ENCODE measurements at regions not wholly inside any gene's neighbourhood (a gene's known extent, or its start where the extent isn't known, plus 50 kb on each side); places are given as distances from the start of the nearest gene placed in this dataset.

DNA sequence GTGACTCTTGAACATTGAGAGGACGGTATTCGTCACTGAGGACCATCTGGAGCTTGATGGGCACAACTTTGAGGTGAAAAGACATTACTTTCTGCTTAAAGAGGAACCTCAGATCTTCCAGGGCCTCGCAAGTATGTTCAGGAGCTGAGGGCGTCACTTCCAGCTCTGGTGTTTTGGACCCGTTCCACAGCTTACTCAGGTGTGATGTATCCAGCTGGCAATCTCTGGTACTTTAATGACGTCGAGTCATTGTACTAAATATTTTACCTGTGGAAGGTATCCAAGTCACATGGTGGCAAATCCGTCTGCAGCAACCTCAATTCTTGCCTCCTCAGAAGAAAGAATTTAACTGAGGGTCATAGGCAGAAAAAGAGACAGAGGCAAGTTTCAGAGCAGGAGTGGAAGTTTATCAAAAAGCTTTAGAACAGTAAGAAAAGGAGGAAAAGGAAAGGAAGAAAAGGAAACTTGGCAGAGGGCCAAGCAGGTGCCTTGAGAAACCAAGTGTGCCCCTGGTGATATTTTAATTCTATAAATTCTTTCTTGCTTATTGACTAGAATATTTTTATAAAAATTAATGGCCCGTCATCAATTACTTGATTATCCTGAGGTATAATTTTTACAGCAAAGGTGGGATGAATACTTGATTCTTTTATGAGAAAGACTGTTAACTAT, 250.6 kb downstream of the AEBP2 start:
- DNase-seq: no peak
- Mint-ChIP-seq H3K27me3 (no peaks in the 10 kb centered on the region), H3K27ac (no peak overlapping the region), H3K9me3 (no peaks in the 10 kb centered on the region), H3K4me1 (ENCODE audit: low read depth in 2 of 2) (peaks cover 0 to 3% of the 10 kb centered on the region in 2 donors), H3K4me3 (no peak overlapping the region), H3K36me3 (ENCODE audit: insufficient read depth) (no peaks in the 10 kb centered on the region)
- ATAC-seq (replicated peaks): no peak

DNA sequence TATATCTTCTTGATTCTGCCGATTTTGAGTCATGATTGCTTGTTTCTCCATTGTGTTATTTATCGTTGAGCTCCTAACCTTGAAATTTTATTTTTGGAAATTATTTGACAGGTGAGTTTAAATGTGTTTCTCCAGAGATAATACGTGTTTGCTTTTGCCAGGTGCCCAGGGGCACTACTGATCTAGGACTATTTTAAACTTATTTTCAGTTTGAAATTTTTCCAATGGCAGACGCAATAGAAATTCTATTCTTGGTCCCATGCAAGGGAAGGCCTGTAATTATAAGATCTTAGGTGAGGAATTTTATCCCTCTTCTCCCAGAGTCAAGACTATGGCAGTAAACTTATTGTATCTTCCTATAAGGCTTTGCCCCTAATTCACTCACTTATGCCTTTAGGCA, 252.8 kb downstream of the AEBP2 start:
- H3K27me3 Mint-ChIP-seq: no peaks in the 10 kb centered on the region
- no peak overlapping the region for H3K27ac Mint-ChIP-seq
- H3K36me3 Mint-ChIP-seq (ENCODE audit: insufficient read depth): no peaks in the 10 kb centered on the region
- no peak overlapping the region for H3K4me3 Mint-ChIP-seq
- DNase-seq: no peak
- ATAC-seq (replicated peaks): no peak
- no peaks in the 10 kb centered on the region for H3K9me3 Mint-ChIP-seq
- peaks cover 0 to 3% of the 10 kb centered on the region in 2 donors for H3K4me1 Mint-ChIP-seq (ENCODE audit: low read depth in 2 of 2)

DNA sequence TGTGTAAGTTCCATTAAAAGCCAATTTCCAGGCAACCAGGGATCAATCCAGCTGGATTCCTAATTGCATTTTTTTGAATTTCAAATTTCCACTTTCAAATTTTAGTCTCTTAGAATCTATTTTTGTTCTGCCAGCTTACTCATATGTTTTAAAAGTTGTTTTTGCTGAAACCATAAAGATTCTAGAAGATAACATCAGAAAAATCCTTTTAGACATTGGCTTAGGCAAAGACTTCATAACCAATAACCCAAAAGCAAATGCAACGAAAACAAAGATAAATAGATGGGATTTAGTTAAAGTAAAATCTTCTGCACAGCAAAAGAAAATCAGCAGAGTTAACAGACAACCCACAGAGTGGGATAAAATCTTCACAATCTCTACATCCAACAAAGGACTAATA, 253.3 kb downstream of the AEBP2 start:
- ATAC-seq (replicated peaks): no peak
- Mint-ChIP-seq H3K4me1 (ENCODE audit: low read depth in 2 of 2) (peaks cover 0 to 3% of the 10 kb centered on the region in 2 donors), H3K27me3 (no peaks in the 10 kb centered on the region), H3K36me3 (ENCODE audit: insufficient read depth) (no peaks in the 10 kb centered on the region), H3K9me3 (no peaks in the 10 kb centered on the region), H3K27ac (no peak overlapping the region), H3K4me3 (no peak overlapping the region)
- DNase-seq: no peak

DNA sequence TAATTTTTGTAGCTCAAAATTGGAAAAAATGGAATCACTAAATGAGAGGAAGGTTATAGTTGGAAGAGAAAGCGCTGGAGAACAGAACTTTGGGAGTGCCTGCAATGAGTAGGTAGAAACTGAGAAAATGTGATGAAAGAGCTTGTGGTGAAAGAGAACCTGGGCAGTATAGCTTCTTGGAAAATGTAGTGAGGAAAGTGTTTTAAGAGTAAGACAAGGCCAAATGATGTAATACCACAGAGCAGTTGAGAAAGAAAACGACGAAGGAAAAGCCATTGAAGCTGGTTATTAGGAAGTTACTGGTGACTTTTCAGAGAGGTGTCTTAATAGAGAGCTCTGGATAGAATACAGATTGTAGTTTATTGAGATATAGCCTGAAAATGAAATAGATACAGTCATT, 255.3 kb downstream of the AEBP2 start:
- Mint-ChIP-seq H3K36me3 (ENCODE audit: insufficient read depth) (no peaks in the 10 kb centered on the region), H3K27me3 (no peaks in the 10 kb centered on the region), H3K4me3 (no peak overlapping the region), H3K4me1 (ENCODE audit: low read depth in 2 of 2) (peaks cover 0 to 3% of the 10 kb centered on the region in 2 donors), H3K27ac (no peak overlapping the region), H3K9me3 (no peaks in the 10 kb centered on the region)
- no peak for DNase-seq
- ATAC-seq (replicated peaks): no peak

DNA sequence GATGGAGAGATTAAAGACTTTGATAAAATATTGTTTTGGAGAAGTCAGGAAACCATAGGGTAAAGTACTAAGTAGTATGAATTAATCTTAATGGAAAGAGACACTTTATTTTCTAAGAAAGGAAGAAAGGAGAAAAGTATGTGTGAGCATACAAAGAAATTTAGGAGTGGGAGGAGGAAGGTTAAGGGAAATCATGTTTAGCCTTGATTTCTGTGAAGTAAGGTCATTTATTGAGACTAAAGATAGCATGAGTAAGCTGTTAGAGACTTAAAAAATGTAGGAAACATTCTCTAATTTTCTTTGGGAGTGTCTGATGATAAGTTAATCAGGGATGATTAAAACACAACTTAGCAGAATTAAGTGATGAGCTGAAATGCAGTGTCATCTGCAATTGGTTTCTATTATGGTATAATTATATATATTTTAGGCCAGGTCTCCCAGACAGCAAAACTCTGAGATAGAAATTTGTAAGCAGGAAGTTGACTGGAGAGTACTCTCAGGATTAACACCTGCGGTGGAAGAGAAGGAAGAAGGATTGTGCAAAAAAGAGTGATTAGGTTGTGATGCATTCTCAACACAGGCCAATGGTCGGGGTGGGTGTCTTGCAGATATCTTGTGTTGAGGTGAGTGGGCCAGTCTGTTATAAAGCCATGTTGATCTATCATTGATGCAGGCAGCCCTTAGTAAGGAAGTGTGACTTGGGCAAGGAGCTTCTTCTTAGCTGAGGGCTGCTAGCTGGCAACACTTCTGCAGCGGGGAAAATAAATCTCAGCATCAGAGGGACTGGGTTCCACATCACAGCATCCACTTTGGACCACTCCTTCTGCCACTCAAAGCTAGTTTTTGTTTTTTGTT, 256.2 kb downstream of the AEBP2 start:
- DNase-seq (no peak), ATAC-seq (replicated peaks) (no peak)
- Mint-ChIP-seq H3K4me1 (ENCODE audit: low read depth in 2 of 2) (peaks cover 0 to 3% of the 10 kb centered on the region in 2 donors), H3K4me3 (no peak overlapping the region), H3K9me3 (no peaks in the 10 kb centered on the region), H3K36me3 (ENCODE audit: insufficient read depth) (no peaks in the 10 kb centered on the region), H3K27me3 (no peaks in the 10 kb centered on the region), H3K27ac (no peak overlapping the region)

DNA sequence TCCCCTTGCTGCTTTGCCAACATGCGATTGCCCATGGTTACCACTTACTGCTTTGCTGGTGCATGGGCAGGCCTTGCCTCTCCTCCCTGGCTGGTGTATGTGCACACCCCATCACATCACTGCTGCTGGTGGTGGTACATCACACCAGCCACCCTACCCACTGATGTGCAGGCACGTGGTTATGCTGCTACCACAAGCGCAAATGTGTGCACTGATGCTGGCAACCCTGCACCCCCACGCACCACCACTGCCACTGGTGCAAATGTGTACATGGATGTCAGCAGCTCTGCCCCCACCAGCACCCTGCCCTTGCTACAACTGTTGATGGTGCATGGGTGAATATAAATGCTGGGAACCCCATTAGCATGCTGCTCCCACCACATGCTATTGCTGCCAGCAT, 261.7 kb downstream of the AEBP2 start:
- ATAC-seq (replicated peaks) (no peak), DNase-seq (no peak)
- peaks cover 0 to 2% of the 10 kb centered on the region in 2 donors for H3K4me1 Mint-ChIP-seq (ENCODE audit: low read depth in 2 of 2)
- H3K4me3 Mint-ChIP-seq: no peak overlapping the region
- no peak overlapping the region for H3K27ac Mint-ChIP-seq
- peaks cover 4 to 9% of the 10 kb centered on the region in 2 donors for H3K9me3 Mint-ChIP-seq
- H3K36me3 Mint-ChIP-seq (ENCODE audit: insufficient read depth): no peaks in the 10 kb centered on the region
- no peaks in the 10 kb centered on the region for H3K27me3 Mint-ChIP-seq

DNA sequence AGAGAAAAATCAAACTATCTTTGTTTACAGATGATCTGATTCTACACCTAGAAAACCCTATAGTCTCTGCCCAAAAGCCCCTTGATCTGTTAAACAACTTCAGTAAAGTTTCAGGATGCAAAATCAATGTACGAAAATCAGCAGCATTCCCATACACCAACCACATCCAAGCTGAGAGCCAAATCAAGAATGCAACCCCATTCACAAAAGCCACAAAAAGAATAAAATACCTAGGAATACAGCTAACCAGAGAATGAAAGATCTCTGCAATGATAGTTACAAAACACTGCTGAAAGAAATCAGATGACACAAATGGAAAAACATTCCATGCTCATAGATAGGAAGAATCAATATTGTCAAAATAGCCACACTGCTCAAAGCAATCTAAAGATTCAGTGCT, 265.7 kb downstream of the AEBP2 start:
- DNase-seq (no peak), ATAC-seq (replicated peaks) (no peak)
- Mint-ChIP-seq H3K4me1 (ENCODE audit: low read depth in 2 of 2) (peaks cover 0 to 2% of the 10 kb centered on the region in 2 donors), H3K27ac (no peak overlapping the region), H3K27me3 (no peaks in the 10 kb centered on the region), H3K9me3 (peaks cover 8 to 18% of the 10 kb centered on the region in 2 donors), H3K4me3 (no peak overlapping the region), H3K36me3 (ENCODE audit: insufficient read depth) (no peaks in the 10 kb centered on the region)

DNA sequence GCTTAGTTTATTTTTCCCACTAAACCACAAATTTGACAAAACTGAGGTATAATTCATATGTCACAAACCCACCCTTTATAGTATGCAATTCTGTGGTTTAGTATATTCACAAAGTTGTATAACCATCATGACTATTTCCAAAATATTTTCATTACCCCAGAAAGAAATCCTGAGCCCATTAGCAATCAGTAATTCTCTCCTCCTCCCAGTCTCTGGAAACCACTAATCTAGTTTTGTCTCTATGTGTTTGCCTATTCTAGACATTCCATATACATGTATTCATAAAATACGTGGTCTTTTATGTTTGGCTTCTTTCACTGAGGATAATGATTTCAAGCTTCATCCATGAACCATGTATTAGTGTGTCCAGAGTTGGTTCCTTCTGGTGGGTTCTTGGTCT, 267.6 kb downstream of the AEBP2 start:
- DNase-seq: no peak
- Mint-ChIP-seq H3K4me1 (ENCODE audit: low read depth in 2 of 2) (no peaks in the 10 kb centered on the region), H3K36me3 (ENCODE audit: insufficient read depth) (no peaks in the 10 kb centered on the region), H3K27ac (no peak overlapping the region), H3K9me3 (peaks cover 8 to 13% of the 10 kb centered on the region in 2 donors), H3K4me3 (no peak overlapping the region), H3K27me3 (no peaks in the 10 kb centered on the region)
- no peak for ATAC-seq (replicated peaks)

DNA sequence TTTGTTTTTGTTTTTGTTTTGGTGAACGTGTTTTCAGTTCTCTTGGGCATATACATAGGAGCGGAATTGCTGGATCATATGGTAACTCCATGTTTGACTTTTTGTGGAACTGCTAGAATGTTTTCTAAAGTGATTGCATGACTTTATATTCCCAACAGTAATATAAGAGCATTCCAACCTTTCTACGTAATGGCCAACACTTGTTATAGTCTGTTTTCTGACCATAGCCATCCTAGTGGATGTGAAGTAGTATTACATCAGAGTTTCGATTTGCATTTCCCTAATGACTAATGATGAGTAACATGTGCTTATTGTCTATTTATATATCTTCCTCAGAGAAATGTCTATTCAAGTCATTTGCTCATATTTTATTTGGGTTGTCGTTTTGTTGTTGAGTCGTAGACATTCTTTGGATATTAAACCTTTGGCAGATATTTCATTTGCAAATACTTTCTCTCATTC, 268.7 kb downstream of the AEBP2 start:
- Mint-ChIP-seq H3K9me3 (peaks cover 8 to 10% of the 10 kb centered on the region in 2 donors), H3K27me3 (no peaks in the 10 kb centered on the region), H3K4me3 (no peak overlapping the region), H3K4me1 (ENCODE audit: low read depth in 2 of 2) (no peaks in the 10 kb centered on the region), H3K27ac (no peak overlapping the region), H3K36me3 (ENCODE audit: insufficient read depth) (no peaks in the 10 kb centered on the region)
- DNase-seq (no peak), ATAC-seq (replicated peaks) (no peak)

DNA sequence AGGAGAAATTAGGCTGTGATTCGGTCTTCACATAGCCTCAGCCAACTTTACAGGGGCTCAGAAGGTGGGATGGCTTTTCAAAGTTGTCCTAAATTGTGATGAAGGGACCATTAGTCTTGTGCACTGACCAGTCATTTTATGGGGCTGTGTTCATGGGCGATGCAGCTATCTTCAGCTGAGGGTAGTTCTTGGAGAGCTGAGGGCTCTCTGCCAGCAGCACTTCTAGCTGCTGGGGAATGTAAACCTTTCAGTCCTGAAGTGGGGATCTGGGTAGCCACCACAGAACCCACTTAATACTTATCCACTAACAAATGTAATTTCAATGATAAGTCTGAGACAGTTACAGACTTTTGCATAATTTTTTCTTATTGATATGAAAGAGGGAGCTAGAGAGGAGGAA, 270.6 kb downstream of the AEBP2 start:
- DNase-seq (no peak), ATAC-seq (replicated peaks) (no peak)
- Mint-ChIP-seq H3K4me1 (ENCODE audit: low read depth in 2 of 2) (no peaks in the 10 kb centered on the region), H3K4me3 (no peak overlapping the region), H3K27ac (no peak overlapping the region), H3K36me3 (ENCODE audit: insufficient read depth) (no peaks in the 10 kb centered on the region), H3K9me3 (peaks cover 4 to 10% of the 10 kb centered on the region in 2 donors), H3K27me3 (no peaks in the 10 kb centered on the region)

DNA sequence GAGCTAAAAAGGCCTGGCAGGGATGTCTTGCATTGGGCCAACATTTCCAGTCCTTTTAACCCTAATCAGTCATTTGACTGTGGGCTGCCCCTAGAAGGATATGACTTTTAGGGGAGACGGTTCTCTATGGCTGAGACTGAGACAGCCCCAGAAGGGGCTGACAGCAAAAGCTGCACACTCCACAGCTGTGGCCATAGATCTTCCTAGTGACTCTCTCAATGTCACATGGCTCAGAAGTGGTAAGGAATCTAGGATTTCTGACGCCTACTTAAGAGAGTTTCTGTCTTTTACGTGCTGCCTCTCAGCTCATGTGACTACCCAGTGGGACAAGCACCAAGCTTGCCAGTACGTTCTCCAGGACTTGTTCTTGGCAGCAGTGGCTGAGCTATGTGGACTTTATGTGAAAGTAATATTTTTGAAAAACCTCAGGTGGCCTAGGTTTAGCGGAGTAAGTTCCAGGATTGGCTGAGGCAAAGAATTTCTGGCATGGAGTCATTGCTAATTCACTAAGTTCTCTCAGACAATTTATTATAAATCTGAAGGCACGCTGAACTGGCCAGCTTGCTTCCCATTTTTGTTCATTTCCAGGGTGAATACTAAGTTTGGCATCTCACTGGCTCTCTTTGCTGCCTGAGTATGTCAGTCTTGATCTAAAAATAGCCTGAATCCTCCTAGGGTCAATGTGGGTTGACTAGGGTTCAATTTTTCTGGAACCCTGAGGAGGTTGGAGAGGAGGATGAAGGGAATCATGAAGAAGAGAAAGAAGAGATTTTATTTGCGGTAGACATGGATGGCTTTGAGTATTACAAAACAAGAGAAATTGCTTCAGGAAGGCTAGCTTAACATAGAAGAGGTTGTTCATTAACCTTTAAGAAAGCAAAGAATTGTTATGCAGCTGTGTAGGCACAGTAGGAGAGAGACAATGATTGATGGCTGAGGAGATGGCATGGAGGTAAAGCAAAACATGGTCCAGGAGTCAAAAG, 271.8 kb downstream of the AEBP2 start:
- no peaks in the 10 kb centered on the region for H3K27me3 Mint-ChIP-seq
- H3K4me3 Mint-ChIP-seq: no peak overlapping the region
- H3K9me3 Mint-ChIP-seq: peaks cover 4 to 7% of the 10 kb centered on the region in 2 donors
- no peaks in the 10 kb centered on the region for H3K4me1 Mint-ChIP-seq (ENCODE audit: low read depth in 2 of 2)
- no peaks in the 10 kb centered on the region for H3K36me3 Mint-ChIP-seq (ENCODE audit: insufficient read depth)
- ATAC-seq (replicated peaks): no peak
- H3K27ac Mint-ChIP-seq: no peak overlapping the region
- DNase-seq: no peak

DNA sequence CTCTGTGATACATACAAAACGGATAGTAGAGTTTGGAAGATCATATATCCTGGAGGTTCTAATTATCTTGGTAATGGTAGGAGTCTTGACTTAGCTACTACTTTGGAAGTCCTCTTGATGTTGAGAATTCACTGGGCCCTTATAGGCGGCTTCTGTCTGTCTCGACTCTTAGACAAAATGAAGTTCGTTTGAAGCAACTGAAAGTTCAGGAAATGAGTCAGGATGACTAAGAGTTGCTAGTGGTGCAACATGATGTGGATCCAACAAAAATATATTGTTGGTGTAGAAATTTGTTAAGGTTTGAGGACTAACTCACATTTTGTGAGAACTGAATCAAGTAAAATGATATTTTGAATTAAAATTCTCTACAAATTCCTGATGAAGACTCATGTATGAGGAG, 272.7 kb downstream of the AEBP2 start:
- no peaks in the 10 kb centered on the region for H3K9me3 Mint-ChIP-seq
- H3K4me3 Mint-ChIP-seq: no peak overlapping the region
- no peak for DNase-seq
- H3K4me1 Mint-ChIP-seq (ENCODE audit: low read depth in 2 of 2): no peaks in the 10 kb centered on the region
- H3K36me3 Mint-ChIP-seq (ENCODE audit: insufficient read depth): no peaks in the 10 kb centered on the region
- H3K27me3 Mint-ChIP-seq: no peaks in the 10 kb centered on the region
- no peak overlapping the region for H3K27ac Mint-ChIP-seq
- no peak for ATAC-seq (replicated peaks)

DNA sequence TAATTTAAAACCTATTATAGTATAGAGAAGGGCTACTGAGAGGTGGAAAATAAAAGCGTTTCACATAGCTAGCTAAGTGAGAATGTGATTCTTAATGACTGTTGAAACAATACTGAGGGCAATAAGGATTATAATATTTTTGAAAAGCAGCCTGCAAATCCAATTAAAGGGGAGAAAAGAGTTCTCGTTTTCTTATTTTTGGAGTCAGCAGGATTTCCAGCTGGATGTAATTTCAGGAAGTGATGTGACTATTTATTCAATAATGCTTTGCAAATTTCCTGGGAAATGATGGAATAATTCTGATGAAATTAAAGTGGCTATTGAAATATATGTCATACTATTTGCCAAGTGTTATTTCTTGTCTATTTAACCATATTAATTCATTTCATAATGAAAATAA, 279.1 kb downstream of the AEBP2 start:
- Mint-ChIP-seq H3K27me3 (peaks cover 6 to 19% of the 10 kb centered on the region in 2 donors), H3K27ac (no peak overlapping the region), H3K4me1 (ENCODE audit: low read depth in 2 of 2) (no peaks in the 10 kb centered on the region), H3K9me3 (no peaks in the 10 kb centered on the region), H3K4me3 (no peak overlapping the region), H3K36me3 (ENCODE audit: insufficient read depth) (no peaks in the 10 kb centered on the region)
- DNase-seq (no peak), ATAC-seq (replicated peaks) (no peak)
